Smooth muscle cell (in vitro differentiated cells): ENCODE measurements at regions not wholly inside any gene's neighbourhood (a gene's known extent, or its start where the extent isn't known, plus 50 kb on each side); places are given as distances from the start of the nearest gene placed in this dataset.

Source experiments
- DNase-seq: peaks from one replicate; lab custom pipeline; 2025; ENCODE audit not compliant: unreplicated experiment; lab: John Stamatoyannopoulos, UW
- H2AFZ ChIP-seq: fragments of 200-600 bp; sonication (generic); 2 replicates; pipeline ENCODE4 v1.6.0; 2016; ENCODE audit warnings: antibody characterized with exemption, low read depth, mild to moderate bottlenecking
- H3F3A ChIP-seq: fragments of 200-600 bp; sonication (generic); 2 replicates; pipeline ENCODE4 v1.6.0; 2017; ENCODE audit warnings: antibody characterized with exemption, low read depth
- H3K27ac ChIP-seq: fragments of 200-600 bp; sonication (generic); 2 replicates; pipeline ENCODE4 v1.5.1; 2016; ENCODE audit warnings: low read depth, mild to moderate bottlenecking
- H3K27me3 ChIP-seq: fragments of 200-600 bp; sonication (generic); 2 replicates; pipeline ENCODE4 v1.6.1; 2016; ENCODE audit warnings: low read depth, mild to moderate bottlenecking
- H3K36me3 ChIP-seq: fragments of 200-600 bp; sonication (generic); 2 replicates; pipeline ENCODE4 v1.5.1; 2016; ENCODE audit warnings: low read depth
- H3K4me1 ChIP-seq: fragments of 200-600 bp; sonication (generic); 2 replicates; pipeline ENCODE4 v1.5.1; 2016; ENCODE audit warnings: low read depth
- H3K4me2 ChIP-seq: fragments of 200-600 bp; sonication (generic); 2 replicates; pipeline ENCODE4 v1.6.0; 2016; ENCODE audit warnings: mild to moderate bottlenecking
- H3K4me3 ChIP-seq: fragments of 200-600 bp; sonication (generic); 2 replicates; pipeline ENCODE4 v1.5.1; 2016; ENCODE audit warnings: mild to moderate bottlenecking
- H3K79me2 ChIP-seq: fragments of 200-600 bp; sonication (generic); 2 replicates; pipeline ENCODE4 v1.6.0; 2016; ENCODE audit warnings: low read depth, mild to moderate bottlenecking
- H3K9ac ChIP-seq: fragments of 200-600 bp; sonication (generic); 2 replicates; pipeline ENCODE4 v1.6.0; 2016; ENCODE audit warnings: low read depth
- H3K9me3 ChIP-seq: fragments of 200-600 bp; sonication (generic); replicated peaks from 2 replicates; pipeline ENCODE4 v1.5.1; 2016; ENCODE audit warnings: low read depth
- H4K20me1 ChIP-seq: fragments of 200-600 bp; sonication (generic); 2 replicates; pipeline ENCODE4 v1.6.0; 2016; ENCODE audit warnings: low read depth
- WGBS: methylation state at CpG from one replicate; pipeline ENCODE4 v1.1.7; 2016; ENCODE audit warnings: low lambda C conversion rate; 5-methylcytosine and 5-hydroxymethylcytosine counted together
- TF ChIP-seq, protein P1 (sequence below): fragments of 200-600 bp; sonication (generic); IDR thresholded peaks from 2 replicates; pipeline ENCODE4 v1.5.1; 2017; ENCODE audit warnings: borderline replicate concordance, mild to moderate bottlenecking, antibody characterized with exemption; ENCODE audit not compliant: insufficient read depth, poor library complexity, severe bottlenecking

GRCh38 chr1:4079815-4080214, 179.7 kb upstream of the C1orf174 start:
- Histone ChIP-seq H3K9ac (no peak overlapping the region), H3K4me2 (no peak overlapping the region), H3K9me3 (no peaks in the 10 kb centered on the region), H3K79me2 (no peaks in the 10 kb centered on the region), H3F3A (no peaks in the 10 kb centered on the region), H3K4me3 (no peak overlapping the region), H3K4me1 (no peaks in the 10 kb centered on the region), H3K27ac (no peak overlapping the region), H3K27me3 (no peaks in the 10 kb centered on the region), H3K36me3 (no peaks in the 10 kb centered on the region), H2AFZ (no peak overlapping the region), H4K20me1 (no peaks in the 10 kb centered on the region)
- DNase-seq: no peak
- WGBS: 73% methylated on average over 5 of the region's 5 CpGs
- TF ChIP-seq, protein P1, sequence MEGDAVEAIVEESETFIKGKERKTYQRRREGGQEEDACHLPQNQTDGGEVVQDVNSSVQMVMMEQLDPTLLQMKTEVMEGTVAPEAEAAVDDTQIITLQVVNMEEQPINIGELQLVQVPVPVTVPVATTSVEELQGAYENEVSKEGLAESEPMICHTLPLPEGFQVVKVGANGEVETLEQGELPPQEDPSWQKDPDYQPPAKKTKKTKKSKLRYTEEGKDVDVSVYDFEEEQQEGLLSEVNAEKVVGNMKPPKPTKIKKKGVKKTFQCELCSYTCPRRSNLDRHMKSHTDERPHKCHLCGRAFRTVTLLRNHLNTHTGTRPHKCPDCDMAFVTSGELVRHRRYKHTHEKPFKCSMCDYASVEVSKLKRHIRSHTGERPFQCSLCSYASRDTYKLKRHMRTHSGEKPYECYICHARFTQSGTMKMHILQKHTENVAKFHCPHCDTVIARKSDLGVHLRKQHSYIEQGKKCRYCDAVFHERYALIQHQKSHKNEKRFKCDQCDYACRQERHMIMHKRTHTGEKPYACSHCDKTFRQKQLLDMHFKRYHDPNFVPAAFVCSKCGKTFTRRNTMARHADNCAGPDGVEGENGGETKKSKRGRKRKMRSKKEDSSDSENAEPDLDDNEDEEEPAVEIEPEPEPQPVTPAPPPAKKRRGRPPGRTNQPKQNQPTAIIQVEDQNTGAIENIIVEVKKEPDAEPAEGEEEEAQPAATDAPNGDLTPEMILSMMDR: no peak

GRCh38 chr1:4081806-4082711, 182.0 kb upstream of the C1orf174 start:
- no peaks in the 10 kb centered on the region for H3F3A ChIP-seq
- H3K27me3 ChIP-seq: no peaks in the 10 kb centered on the region
- no peaks in the 10 kb centered on the region for H4K20me1 ChIP-seq
- no peak overlapping the region for H3K4me2 ChIP-seq
- H3K27ac ChIP-seq: no peak overlapping the region
- H2AFZ ChIP-seq: no peak overlapping the region
- 88% methylated on average over 23 of the region's 23 CpGs for WGBS
- no peak overlapping the region for H3K9ac ChIP-seq
- H3K36me3 ChIP-seq: no peaks in the 10 kb centered on the region
- DNase-seq: no peak
- no peaks in the 10 kb centered on the region for H3K9me3 ChIP-seq
- no peaks in the 10 kb centered on the region for H3K4me1 ChIP-seq
- TF ChIP-seq, protein P1: no peak
- no peaks in the 10 kb centered on the region for H3K79me2 ChIP-seq
- no peak overlapping the region for H3K4me3 ChIP-seq

GRCh38 chr1:4083231-4084047, 183.4 kb upstream of the C1orf174 start:
- Histone ChIP-seq H3K4me2 (no peak overlapping the region), H3K9me3 (no peaks in the 10 kb centered on the region), H3K27me3 (no peaks in the 10 kb centered on the region), H3K4me1 (no peaks in the 10 kb centered on the region), H3K4me3 (no peak overlapping the region), H3K36me3 (no peaks in the 10 kb centered on the region), H4K20me1 (no peaks in the 10 kb centered on the region), H3F3A (no peaks in the 10 kb centered on the region), H2AFZ (no peak overlapping the region), H3K79me2 (no peaks in the 10 kb centered on the region), H3K9ac (no peak overlapping the region), H3K27ac (no peak overlapping the region)
- TF ChIP-seq, protein P1: no peak
- DNase-seq: no peak
- WGBS: 84% methylated on average over 18 of the region's 18 CpGs
